Liver (tissue), 8 donors: ENCODE measurements at regions not wholly inside any gene's neighbourhood (a gene's known extent, or its start where the extent isn't known, plus 50 kb on each side); places are given as distances from the start of the nearest gene placed in this dataset.

Experiments
- DNase-seq: peaks from one replicate; pipeline ENCODE4 v3.0.0-alpha.2; 2017; ENCODE audit warnings: low spot score
- H3K27ac ChIP-seq, 2 donors: one replicate each; pipeline ENCODE4 v1.7.0; 2013; ENCODE audit warnings: inconsistent platforms in 2 of 2, low read length in 2 of 2, control low read depth in 1 of 2, low read depth in 1 of 2, mild to moderate bottlenecking in 1 of 2
- H3K27me3 ChIP-seq, 4 donors: one replicate each; pipeline versions ENCODE4 v1.6.1 to v1.7.0; 2013; ENCODE audit warnings: low read length in 3 of 4, inconsistent platforms in 1 of 4, mild to moderate bottlenecking in 1 of 4, moderate library complexity in 1 of 4; ENCODE audit not compliant: control insufficient read depth in 4 of 4, insufficient read depth in 4 of 4
- H3K36me3 ChIP-seq, 4 donors: one replicate each; pipeline versions ENCODE4 v1.6.1 to v1.7.0; 2013; ENCODE audit warnings: low read length in 3 of 4, mild to moderate bottlenecking in 3 of 4, low read depth in 1 of 4, moderate library complexity in 1 of 4; ENCODE audit not compliant: control insufficient read depth in 4 of 4, insufficient read depth in 3 of 4
- H3K4me1 ChIP-seq, 4 donors: one replicate each; pipeline versions ENCODE4 v1.6.1 to v1.7.0; 2013; ENCODE audit warnings: low read length in 3 of 4, mild to moderate bottlenecking in 3 of 4, moderate library complexity in 1 of 4; ENCODE audit not compliant: control insufficient read depth in 4 of 4, insufficient read depth in 4 of 4
- H3K4me3 ChIP-seq, 3 donors: one replicate each; pipeline versions ENCODE4 v1.6.1 to v1.7.0; 2013; ENCODE audit warnings: low read length in 3 of 3, control low read depth in 1 of 3, low read depth in 1 of 3, mild to moderate bottlenecking in 1 of 3
- H3K9ac ChIP-seq, 2 donors: one replicate each; pipeline ENCODE4 v1.7.0; 2013; ENCODE audit warnings: low read length in 2 of 2, mild to moderate bottlenecking in 2 of 2, moderate library complexity in 2 of 2, control low read depth in 1 of 2, low read depth in 1 of 2
- H3K9me3 ChIP-seq, 4 donors: one replicate each; pipeline versions ENCODE4 v1.6.1 to v1.7.0; 2013; ENCODE audit warnings: low read length in 3 of 4; ENCODE audit not compliant: control insufficient read depth in 4 of 4
- CTCF ChIP-seq: fragments of 150-350 bp; IDR thresholded peaks from 2 replicates; pipeline ENCODE4 v1.5.1; 2017; ENCODE audit warnings: improper control_type of control experiment, low read depth, low read length; ENCODE audit not compliant: missing input control
- EGR1 ChIP-seq, 2 donors: IDR thresholded peaks; 2 replicates each; pipeline ENCODE4 v1.6.1; 2016 to 2018; ENCODE audit warnings: antibody characterized with exemption in 2 of 2, low read depth in 2 of 2
- FOXA1 ChIP-seq: IDR thresholded peaks from 2 replicates; pipeline ENCODE4 v1.6.1; 2016; ENCODE audit warnings: antibody characterized with exemption
- FOXA2 ChIP-seq: IDR thresholded peaks from 2 replicates; pipeline ENCODE4 v1.6.1; 2016; ENCODE audit warnings: antibody characterized with exemption
- GABPA ChIP-seq, 2 donors: IDR thresholded peaks in 1 of 2; conservative IDR thresholded peaks in 1 of 2; 2 replicates each; pipeline ENCODE4 v1.6.1; 2016; ENCODE audit warnings: antibody characterized with exemption in 2 of 2, mild to moderate bottlenecking in 1 of 2, moderate library complexity in 1 of 2
- HNF4A ChIP-seq, 2 donors: conservative IDR thresholded peaks; 2 replicates each; pipeline ENCODE4 v1.6.1; 2016; ENCODE audit warnings: antibody characterized with exemption in 2 of 2, mild to moderate bottlenecking in 2 of 2
- HNF4G ChIP-seq: IDR thresholded peaks from 2 replicates; pipeline ENCODE4 v1.6.1; 2016; ENCODE audit warnings: antibody characterized with exemption
- JUND ChIP-seq, 2 donors: IDR thresholded peaks; 2 replicates each; pipeline ENCODE4 v1.6.1; 2016; ENCODE audit warnings: antibody characterized with exemption in 2 of 2
- NR2F2 ChIP-seq: IDR thresholded peaks from 2 replicates; pipeline ENCODE4 v1.6.1; 2016; ENCODE audit warnings: antibody characterized with exemption
- RAD21 ChIP-seq, 2 donors: IDR thresholded peaks; 2 replicates each; pipeline ENCODE4 v1.6.1; 2016; ENCODE audit warnings: antibody characterized with exemption in 2 of 2, mild to moderate bottlenecking in 2 of 2
- REST ChIP-seq: IDR thresholded peaks from 2 replicates; pipeline ENCODE4 v1.6.1; 2016; ENCODE audit warnings: antibody characterized with exemption, mild to moderate bottlenecking
- RXRA ChIP-seq, 2 donors: IDR thresholded peaks; 2 replicates each; pipeline ENCODE4 v1.6.1; 2017 to 2018; ENCODE audit warnings: antibody characterized with exemption in 2 of 2, mild to moderate bottlenecking in 1 of 2
- SP1 ChIP-seq: IDR thresholded peaks from 2 replicates; pipeline ENCODE4 v1.6.1; 2018; ENCODE audit warnings: antibody characterized with exemption, mild to moderate bottlenecking
- TAF1 ChIP-seq: conservative IDR thresholded peaks from 2 replicates; pipeline ENCODE4 v1.6.1; 2016; ENCODE audit warnings: antibody characterized with exemption, mild to moderate bottlenecking
- YY1 ChIP-seq: IDR thresholded peaks from 2 replicates; pipeline ENCODE4 v1.6.1; 2016; ENCODE audit warnings: antibody characterized with exemption, mild to moderate bottlenecking
- WGBS: extraction: QIAGEN DNeasy Blood & Tissue Kit; methylation state at CpG from one replicate; pipeline ENCODE4 v1.1.7; 2013; 5-methylcytosine and 5-hydroxymethylcytosine counted together
- TF ChIP-seq, protein P1 (sequence below): IDR thresholded peaks from 2 replicates; pipeline ENCODE4 v1.6.1; 2016; ENCODE audit warnings: antibody characterized with exemption
- TF ChIP-seq, protein P2 (sequence below): IDR thresholded peaks from 2 replicates; pipeline ENCODE4 v1.6.1; 2016; ENCODE audit warnings: antibody characterized with exemption
- TF ChIP-seq, protein P3 (sequence below): IDR thresholded peaks from 2 replicates; pipeline ENCODE4 v1.6.1; 2016; ENCODE audit warnings: antibody characterized with exemption
- donor health status: healthy.
- donor health status: healthy.
- donor health status: healthy.
- donor health status: healthy.
- donor health status: healthy.

GRCh38 chr7:131865911-131866310 is 309.5 kb upstream of the PODXL start:
- no peak overlapping the region for H3K4me3 ChIP-seq
- no peaks in the 10 kb centered on the region for H3K36me3 ChIP-seq
- no peaks in the 10 kb centered on the region for H3K9me3 ChIP-seq
- H3K27ac ChIP-seq: no peak overlapping the region
- H3K27me3 ChIP-seq: peaks cover 0 to 6% (median 3%) of the 10 kb centered on the region in 4 donors
- DNase-seq: no peak
- WGBS: 88% methylated on average over 2 of the region's 2 CpGs
- TF ChIP-seq, protein P1, sequence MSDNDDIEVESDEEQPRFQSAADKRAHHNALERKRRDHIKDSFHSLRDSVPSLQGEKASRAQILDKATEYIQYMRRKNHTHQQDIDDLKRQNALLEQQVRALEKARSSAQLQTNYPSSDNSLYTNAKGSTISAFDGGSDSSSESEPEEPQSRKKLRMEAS: no peak
- TF ChIP-seq HNF4A (conservative IDR thresholded peaks at IDR 0.05) (no peak), FOXA1 (no peak), NR2F2 (no peak), YY1 (no peak), FOXA2 (no peak), SP1 (no peak), RAD21 (IDR thresholded peaks at IDR 0.05) (no peak), HNF4G (no peak), RXRA (IDR thresholded peaks at IDR 0.05) (no peak), CTCF (no peak), EGR1 (IDR thresholded peaks at IDR 0.05; ENCODE audit: low read depth in 2 of 2) (no peak), TAF1 (no peak), JUND (IDR thresholded peaks at IDR 0.05) (no peak), GABPA (IDR thresholded peaks at IDR 0.05 in 1 of 2, conservative IDR thresholded peaks at IDR 0.05 in 1 of 2) (no peak), REST (no peak)
- TF ChIP-seq, protein P2, sequence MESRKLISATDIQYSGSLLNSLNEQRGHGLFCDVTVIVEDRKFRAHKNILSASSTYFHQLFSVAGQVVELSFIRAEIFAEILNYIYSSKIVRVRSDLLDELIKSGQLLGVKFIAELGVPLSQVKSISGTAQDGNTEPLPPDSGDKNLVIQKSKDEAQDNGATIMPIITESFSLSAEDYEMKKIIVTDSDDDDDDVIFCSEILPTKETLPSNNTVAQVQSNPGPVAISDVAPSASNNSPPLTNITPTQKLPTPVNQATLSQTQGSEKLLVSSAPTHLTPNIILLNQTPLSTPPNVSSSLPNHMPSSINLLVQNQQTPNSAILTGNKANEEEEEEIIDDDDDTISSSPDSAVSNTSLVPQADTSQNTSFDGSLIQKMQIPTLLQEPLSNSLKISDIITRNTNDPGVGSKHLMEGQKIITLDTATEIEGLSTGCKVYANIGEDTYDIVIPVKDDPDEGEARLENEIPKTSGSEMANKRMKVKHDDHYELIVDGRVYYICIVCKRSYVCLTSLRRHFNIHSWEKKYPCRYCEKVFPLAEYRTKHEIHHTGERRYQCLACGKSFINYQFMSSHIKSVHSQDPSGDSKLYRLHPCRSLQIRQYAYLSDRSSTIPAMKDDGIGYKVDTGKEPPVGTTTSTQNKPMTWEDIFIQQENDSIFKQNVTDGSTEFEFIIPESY: no peak
- TF ChIP-seq, protein P3, sequence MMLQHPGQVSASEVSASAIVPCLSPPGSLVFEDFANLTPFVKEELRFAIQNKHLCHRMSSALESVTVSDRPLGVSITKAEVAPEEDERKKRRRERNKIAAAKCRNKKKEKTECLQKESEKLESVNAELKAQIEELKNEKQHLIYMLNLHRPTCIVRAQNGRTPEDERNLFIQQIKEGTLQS: no peak
- H3K9ac ChIP-seq: no peak overlapping the region
- no peaks in the 10 kb centered on the region for H3K4me1 ChIP-seq
